K562 (cell line): ENCODE measurements at regions not wholly inside any gene's neighbourhood (a gene's known extent, or its start where the extent isn't known, plus 50 kb on each side); places are given as distances from the start of the nearest gene placed in this dataset.

ENCODE experiments used
- ATAC-seq: fragments of 200-7000 bp; cut with Tn5 transposase; 3 replicates; pipeline ENCODE4 v1.9.1; 2020; ENCODE audit warnings: moderate library complexity
- BruUV-seq: library from RNA; stranded (reverse); fragments of 400-500 nt; replicated peaks from 2 replicates; lab custom pipeline; 2021; lab: Mats Ljungman, UMichigan
- CTCF ChIA-PET: fragments of 300-600 bp; formaldehyde crosslinking; extraction: SDS; loops from one replicate; lab custom pipeline; 2021; ENCODE audit warnings: low intra/inter-chr PET ratio; lab: Yijun Ruan, JAX
- POLR2A ChIA-PET: fragments of 300-600, 350-650 bp; sonication (Branson Sonifier 250); formaldehyde crosslinking; extraction: SDS; loops from one replicate; lab custom pipeline; 2021; ENCODE audit warnings: antibody characterized with exemption, inconsistent platforms; lab: Yijun Ruan, JAX
- DNase-seq, 4 experiments: peaks; one replicate each; pipeline versions ENCODE4 v3.0.0 to v3.0.0-alpha.2; 2011 to 2018; ENCODE audit warnings: low spot score in 3 of 4, mixed read lengths in 3 of 4; ENCODE audit errors: extremely low read depth in 1 of 4
- FAIRE-seq: peaks from 2 replicates; lab custom pipeline; 2011; peaks lifted over from hg19 to GRCh38; lab: Jason Lieb, UNC
- H2AFZ ChIP-seq: 2 replicates; pipeline ENCODE4 v1.6.0; 2011; ENCODE audit warnings: low read depth, low read length, control low read depth, inconsistent platforms
- H3K27ac ChIP-seq: fragments of 200-600 bp; 3 replicates; pipeline ENCODE4 v1.8.0; 2011; ENCODE audit warnings: low read depth, mild to moderate bottlenecking, control low read depth, inconsistent platforms, low read length, moderate library complexity, mixed read lengths; ENCODE audit errors: extremely low read depth
- H3K27me3 ChIP-seq, 2 experiments: fragments of 300-600 bp in 1 of 2; 2 replicates in 1 of 2; 3 replicates in 1 of 2; pipeline versions ENCODE4 v1.6.0 to v1.8.0; 2011; ENCODE audit warnings: inconsistent platforms in 2 of 2, low read length in 2 of 2, mild to moderate bottlenecking in 1 of 2, mixed read lengths in 1 of 2, moderate library complexity in 1 of 2; ENCODE audit not compliant: control insufficient read depth in 2 of 2, insufficient read depth in 2 of 2
- H3K36me3 ChIP-seq: fragments of 300-600 bp; 3 replicates; pipeline ENCODE4 v1.8.0; 2011; ENCODE audit warnings: mild to moderate bottlenecking, low read length, inconsistent platforms; ENCODE audit not compliant: control insufficient read depth, insufficient read depth
- H3K4me1 ChIP-seq, 2 experiments: fragments of 200-600 bp in 1 of 2; replicated peaks in 1 of 2; 2 replicates in 1 of 2; 3 replicates in 1 of 2; pipeline versions ENCODE4 v1.5.1 to v1.8.0; 2011; ENCODE audit warnings: inconsistent platforms in 2 of 2, low read length in 2 of 2, mild to moderate bottlenecking in 1 of 2, mixed read lengths in 1 of 2, moderate library complexity in 1 of 2; ENCODE audit not compliant: control insufficient read depth in 2 of 2, insufficient read depth in 2 of 2
- H3K4me2 ChIP-seq: 2 replicates; pipeline ENCODE4 v1.6.1; 2011; ENCODE audit warnings: low read length, control low read depth, inconsistent platforms, mixed read lengths; ENCODE audit not compliant: insufficient read depth
- H3K4me3 ChIP-seq: fragments of 200-600 bp; sonication (generic), shearing (Covaris generic); 2 replicates; pipeline ENCODE4 v1.5.1; 2016; ENCODE audit warnings: control low read depth, inconsistent platforms
- H3K79me2 ChIP-seq: fragments of 200-600 bp; 3 replicates; pipeline ENCODE4 v1.8.0; 2011; ENCODE audit warnings: low read length, inconsistent platforms; ENCODE audit not compliant: control insufficient read depth, insufficient read depth
- H3K9ac ChIP-seq, 2 experiments: 2 replicates each; pipeline versions ENCODE4 v1.6.0 to v1.6.1; 2011; ENCODE audit warnings: low read depth in 2 of 2, low read length in 2 of 2, control low read depth in 1 of 2, inconsistent platforms in 1 of 2, mild to moderate bottlenecking in 1 of 2, mixed read lengths in 1 of 2; ENCODE audit not compliant: insufficient read depth in 1 of 2
- H3K9me1 ChIP-seq: one replicate; pipeline ENCODE4 v1.6.0; 2011; ENCODE audit warnings: inconsistent platforms, mild to moderate bottlenecking, low read length, moderate library complexity; ENCODE audit not compliant: control insufficient read depth, insufficient read depth
- H3K9me3 ChIP-seq: replicated peaks from 2 replicates; pipeline ENCODE4 v1.5.1; 2011; ENCODE audit warnings: low read depth, low read length, inconsistent platforms; ENCODE audit not compliant: control insufficient read depth, insufficient read depth
- H4K20me1 ChIP-seq: replicated peaks from 2 replicates; pipeline ENCODE4 v1.6.1; 2011; ENCODE audit warnings: low read length, inconsistent platforms, mixed read lengths; ENCODE audit not compliant: control insufficient read depth, insufficient read depth
- ARID1B ChIP-seq: fragments of 450-650 bp; IDR thresholded peaks from 2 replicates; pipeline ENCODE4 v1.6.1; 2016; ENCODE audit warnings: antibody characterized with exemption, mild to moderate bottlenecking, inconsistent platforms
- DIDO1 ChIP-seq: fragments of 450-650 bp; IDR thresholded peaks from 2 replicates; pipeline ENCODE4 v1.6.1; 2016; ENCODE audit warnings: low read depth, missing biosample characterization, missing genetic modification characterization
- ZBTB2 ChIP-seq: fragments of 450-650 bp; IDR thresholded peaks from 2 replicates; pipeline ENCODE4 v1.6.1; 2016; ENCODE audit warnings: antibody characterized with exemption
- ZNF174 ChIP-seq: fragments of 250-450 bp; sonication (Bioruptor Pico); IDR thresholded peaks from 2 replicates; pipeline ENCODE4 v1.4.0; 2020; ENCODE audit warnings: mild to moderate bottlenecking
- WGBS: fragments of 100-300 bp; shearing (Covaris generic); methylation state at CpG from one replicate; pipeline ENCODE4 v1.1.6; 2016; ENCODE audit warnings: low coverage, mixed read lengths; ENCODE audit not compliant: insufficient coverage; ENCODE audit errors: missing lambda C conversion rate; 5-methylcytosine and 5-hydroxymethylcytosine counted together
- in situ Hi-C: fragments of 300-500 bp; cut with MboI; formaldehyde crosslinking; loops from 4 replicates; pipeline ENCODE4 v1.15.0; 2018; ENCODE audit warnings: inconsistent platforms, mixed read lengths
- intact Hi-C: fragments of 100-400 bp; cut with micrococcal nuclease; formaldehyde crosslinking; loops from 2 replicates; pipeline ENCODE4 v1.14.2; 2022
- TF ChIP-seq, protein P1 (sequence below): fragments of 200-600 bp; sonication (generic); IDR thresholded peaks from one replicate; pipeline ENCODE4 v1.6.1; 2012; ENCODE audit warnings: mild to moderate bottlenecking, low read depth, low read length, inconsistent platforms
- TF ChIP-seq, protein P2 (sequence below): fragments of 150-350 bp; conservative IDR thresholded peaks from 2 replicates; pipeline ENCODE4 v1.6.1; 2014; ENCODE audit warnings: low read length

DNA sequence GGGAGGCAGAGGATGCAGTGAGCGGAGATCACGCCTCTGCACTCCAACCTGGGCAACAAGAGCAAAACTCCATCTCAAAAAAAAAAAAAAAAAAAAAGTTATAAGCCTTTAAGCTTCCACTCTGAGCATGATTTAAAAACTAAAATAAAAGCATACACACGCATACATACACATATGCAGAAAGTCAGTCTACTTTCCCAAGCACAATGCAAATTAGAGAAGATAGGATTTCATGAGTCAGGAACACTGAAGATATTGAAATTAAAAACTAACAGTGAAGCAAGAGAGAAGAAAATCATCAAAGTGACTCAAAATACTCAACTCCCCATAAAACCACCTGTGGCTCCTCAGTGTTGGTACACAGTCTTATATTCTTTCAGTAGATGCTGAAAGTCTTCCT, 1009.5 kb upstream of the WWC1 start:
- Histone ChIP-seq H3K9me3 (no peaks in the 10 kb centered on the region), H3K4me3 (no peak overlapping the region), H3K9ac (no peak overlapping the region), H3K36me3 (no peaks in the 10 kb centered on the region), H3K27me3 (no peaks in the 10 kb centered on the region), H3K9me1 (no peaks in the 10 kb centered on the region), H3K79me2 (no peaks in the 10 kb centered on the region), H3K4me1 (no peaks in the 10 kb centered on the region), H3K27ac (no peak overlapping the region), H2AFZ (no peak overlapping the region), H4K20me1 (no peaks in the 10 kb centered on the region), H3K4me2 (no peak overlapping the region)
- ChIA-PET CTCF (no interaction called here), POLR2A (no interaction called here)
- intact Hi-C loops = no loop called here
- BruUV-seq = no TSS peak
- DNase-seq (no peak), FAIRE-seq (no peak), ATAC-seq (no peak)
- 0% methylated on average over 1 of the region's 3 CpGs for WGBS
- in situ Hi-C loops = no loop called here
- TF ChIP-seq ARID1B (no peak), ZNF174 (CRISPR knock-in tag) (no peak), DIDO1 (tag) (no peak), ZBTB2 (no peak)
- TF ChIP-seq, protein P1, sequence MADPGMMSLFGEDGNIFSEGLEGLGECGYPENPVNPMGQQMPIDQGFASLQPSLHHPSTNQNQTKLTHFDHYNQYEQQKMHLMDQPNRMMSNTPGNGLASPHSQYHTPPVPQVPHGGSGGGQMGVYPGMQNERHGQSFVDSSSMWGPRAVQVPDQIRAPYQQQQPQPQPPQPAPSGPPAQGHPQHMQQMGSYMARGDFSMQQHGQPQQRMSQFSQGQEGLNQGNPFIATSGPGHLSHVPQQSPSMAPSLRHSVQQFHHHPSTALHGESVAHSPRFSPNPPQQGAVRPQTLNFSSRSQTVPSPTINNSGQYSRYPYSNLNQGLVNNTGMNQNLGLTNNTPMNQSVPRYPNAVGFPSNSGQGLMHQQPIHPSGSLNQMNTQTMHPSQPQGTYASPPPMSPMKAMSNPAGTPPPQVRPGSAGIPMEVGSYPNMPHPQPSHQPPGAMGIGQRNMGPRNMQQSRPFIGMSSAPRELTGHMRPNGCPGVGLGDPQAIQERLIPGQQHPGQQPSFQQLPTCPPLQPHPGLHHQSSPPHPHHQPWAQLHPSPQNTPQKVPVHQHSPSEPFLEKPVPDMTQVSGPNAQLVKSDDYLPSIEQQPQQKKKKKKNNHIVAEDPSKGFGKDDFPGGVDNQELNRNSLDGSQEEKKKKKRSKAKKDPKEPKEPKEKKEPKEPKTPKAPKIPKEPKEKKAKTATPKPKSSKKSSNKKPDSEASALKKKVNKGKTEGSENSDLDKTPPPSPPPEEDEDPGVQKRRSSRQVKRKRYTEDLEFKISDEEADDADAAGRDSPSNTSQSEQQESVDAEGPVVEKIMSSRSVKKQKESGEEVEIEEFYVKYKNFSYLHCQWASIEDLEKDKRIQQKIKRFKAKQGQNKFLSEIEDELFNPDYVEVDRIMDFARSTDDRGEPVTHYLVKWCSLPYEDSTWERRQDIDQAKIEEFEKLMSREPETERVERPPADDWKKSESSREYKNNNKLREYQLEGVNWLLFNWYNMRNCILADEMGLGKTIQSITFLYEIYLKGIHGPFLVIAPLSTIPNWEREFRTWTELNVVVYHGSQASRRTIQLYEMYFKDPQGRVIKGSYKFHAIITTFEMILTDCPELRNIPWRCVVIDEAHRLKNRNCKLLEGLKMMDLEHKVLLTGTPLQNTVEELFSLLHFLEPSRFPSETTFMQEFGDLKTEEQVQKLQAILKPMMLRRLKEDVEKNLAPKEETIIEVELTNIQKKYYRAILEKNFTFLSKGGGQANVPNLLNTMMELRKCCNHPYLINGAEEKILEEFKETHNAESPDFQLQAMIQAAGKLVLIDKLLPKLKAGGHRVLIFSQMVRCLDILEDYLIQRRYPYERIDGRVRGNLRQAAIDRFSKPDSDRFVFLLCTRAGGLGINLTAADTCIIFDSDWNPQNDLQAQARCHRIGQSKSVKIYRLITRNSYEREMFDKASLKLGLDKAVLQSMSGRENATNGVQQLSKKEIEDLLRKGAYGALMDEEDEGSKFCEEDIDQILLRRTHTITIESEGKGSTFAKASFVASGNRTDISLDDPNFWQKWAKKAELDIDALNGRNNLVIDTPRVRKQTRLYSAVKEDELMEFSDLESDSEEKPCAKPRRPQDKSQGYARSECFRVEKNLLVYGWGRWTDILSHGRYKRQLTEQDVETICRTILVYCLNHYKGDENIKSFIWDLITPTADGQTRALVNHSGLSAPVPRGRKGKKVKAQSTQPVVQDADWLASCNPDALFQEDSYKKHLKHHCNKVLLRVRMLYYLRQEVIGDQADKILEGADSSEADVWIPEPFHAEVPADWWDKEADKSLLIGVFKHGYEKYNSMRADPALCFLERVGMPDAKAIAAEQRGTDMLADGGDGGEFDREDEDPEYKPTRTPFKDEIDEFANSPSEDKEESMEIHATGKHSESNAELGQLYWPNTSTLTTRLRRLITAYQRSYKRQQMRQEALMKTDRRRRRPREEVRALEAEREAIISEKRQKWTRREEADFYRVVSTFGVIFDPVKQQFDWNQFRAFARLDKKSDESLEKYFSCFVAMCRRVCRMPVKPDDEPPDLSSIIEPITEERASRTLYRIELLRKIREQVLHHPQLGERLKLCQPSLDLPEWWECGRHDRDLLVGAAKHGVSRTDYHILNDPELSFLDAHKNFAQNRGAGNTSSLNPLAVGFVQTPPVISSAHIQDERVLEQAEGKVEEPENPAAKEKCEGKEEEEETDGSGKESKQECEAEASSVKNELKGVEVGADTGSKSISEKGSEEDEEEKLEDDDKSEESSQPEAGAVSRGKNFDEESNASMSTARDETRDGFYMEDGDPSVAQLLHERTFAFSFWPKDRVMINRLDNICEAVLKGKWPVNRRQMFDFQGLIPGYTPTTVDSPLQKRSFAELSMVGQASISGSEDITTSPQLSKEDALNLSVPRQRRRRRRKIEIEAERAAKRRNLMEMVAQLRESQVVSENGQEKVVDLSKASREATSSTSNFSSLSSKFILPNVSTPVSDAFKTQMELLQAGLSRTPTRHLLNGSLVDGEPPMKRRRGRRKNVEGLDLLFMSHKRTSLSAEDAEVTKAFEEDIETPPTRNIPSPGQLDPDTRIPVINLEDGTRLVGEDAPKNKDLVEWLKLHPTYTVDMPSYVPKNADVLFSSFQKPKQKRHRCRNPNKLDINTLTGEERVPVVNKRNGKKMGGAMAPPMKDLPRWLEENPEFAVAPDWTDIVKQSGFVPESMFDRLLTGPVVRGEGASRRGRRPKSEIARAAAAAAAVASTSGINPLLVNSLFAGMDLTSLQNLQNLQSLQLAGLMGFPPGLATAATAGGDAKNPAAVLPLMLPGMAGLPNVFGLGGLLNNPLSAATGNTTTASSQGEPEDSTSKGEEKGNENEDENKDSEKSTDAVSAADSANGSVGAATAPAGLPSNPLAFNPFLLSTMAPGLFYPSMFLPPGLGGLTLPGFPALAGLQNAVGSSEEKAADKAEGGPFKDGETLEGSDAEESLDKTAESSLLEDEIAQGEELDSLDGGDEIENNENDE = no peak
- TF ChIP-seq, protein P2, sequence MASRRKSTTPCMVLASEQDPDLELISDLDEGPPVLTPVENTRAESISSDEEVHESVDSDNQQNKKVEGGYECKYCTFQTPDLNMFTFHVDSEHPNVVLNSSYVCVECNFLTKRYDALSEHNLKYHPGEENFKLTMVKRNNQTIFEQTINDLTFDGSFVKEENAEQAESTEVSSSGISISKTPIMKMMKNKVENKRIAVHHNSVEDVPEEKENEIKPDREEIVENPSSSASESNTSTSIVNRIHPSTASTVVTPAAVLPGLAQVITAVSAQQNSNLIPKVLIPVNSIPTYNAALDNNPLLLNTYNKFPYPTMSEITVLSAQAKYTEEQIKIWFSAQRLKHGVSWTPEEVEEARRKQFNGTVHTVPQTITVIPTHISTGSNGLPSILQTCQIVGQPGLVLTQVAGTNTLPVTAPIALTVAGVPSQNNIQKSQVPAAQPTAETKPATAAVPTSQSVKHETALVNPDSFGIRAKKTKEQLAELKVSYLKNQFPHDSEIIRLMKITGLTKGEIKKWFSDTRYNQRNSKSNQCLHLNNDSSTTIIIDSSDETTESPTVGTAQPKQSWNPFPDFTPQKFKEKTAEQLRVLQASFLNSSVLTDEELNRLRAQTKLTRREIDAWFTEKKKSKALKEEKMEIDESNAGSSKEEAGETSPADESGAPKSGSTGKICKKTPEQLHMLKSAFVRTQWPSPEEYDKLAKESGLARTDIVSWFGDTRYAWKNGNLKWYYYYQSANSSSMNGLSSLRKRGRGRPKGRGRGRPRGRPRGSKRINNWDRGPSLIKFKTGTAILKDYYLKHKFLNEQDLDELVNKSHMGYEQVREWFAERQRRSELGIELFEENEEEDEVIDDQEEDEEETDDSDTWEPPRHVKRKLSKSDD = no peak
